ENCODE measurements at regions not wholly inside any gene's neighbourhood (a gene's known extent, or its start where the extent isn't known, plus 50 kb on each side); places are given as distances from the start of the nearest gene placed in this dataset.

DNA sequence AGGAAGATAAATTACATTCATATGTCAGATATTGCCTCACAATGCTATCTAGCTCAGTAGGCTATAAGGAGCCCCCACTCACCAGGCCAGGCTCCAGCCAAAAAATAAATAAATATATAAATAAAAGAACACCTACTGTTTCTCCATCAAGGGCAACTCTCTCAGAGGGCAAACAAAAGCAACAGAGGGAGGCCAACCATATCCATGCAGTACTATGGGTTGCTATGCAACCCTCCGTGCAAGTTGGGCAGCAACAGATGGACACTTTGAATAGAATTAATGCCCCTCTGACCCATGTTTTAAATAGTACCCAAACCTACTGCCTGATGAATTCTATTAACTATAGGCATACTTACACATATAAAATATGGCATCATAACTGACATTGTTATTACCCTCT lies 279.8 kb upstream of the EDNRB start:
- POLR2A ChIA-PET (ENCODE audit: unreplicated experiment): no interaction called here
- intact Hi-C loops (cut with micrococcal nuclease): no loop called here
- Histone ChIP-seq H3K27me3 (ENCODE audit: low read length) (peaks cover 6% of the 10 kb centered on the region; the same call in 1 of the 2 replicates), H3K9me2 (replicated peaks; ENCODE audit: low read length) (no peaks in the 10 kb centered on the region), H3K4me1 (ENCODE audit: insufficient read depth, low read length) (no peaks in the 10 kb centered on the region; the same call in 1 of the 2 replicates), H3K4me3 (ENCODE audit: low read length) (no peak overlapping the region), H3K79me2 (ENCODE audit: low read length) (no peaks in the 10 kb centered on the region), H2AFZ (ENCODE audit: low read length) (no peak overlapping the region), H3K27ac (ENCODE audit: low read length) (no peak overlapping the region), H3K9ac (ENCODE audit: low read length) (no peak overlapping the region), H3F3A (ENCODE audit: low read length, unreplicated experiment) (no peaks in the 10 kb centered on the region), H3K36me3 (ENCODE audit: low read depth, low read length) (no peaks in the 10 kb centered on the region), H3K9me3 (ENCODE audit: low read length) (no peaks in the 10 kb centered on the region), H4K20me1 (ENCODE audit: low read length) (no peaks in the 10 kb centered on the region), H3K4me2 (ENCODE audit: low read length) (no peak overlapping the region)
- no peak for TF ChIP-seq EZH2phosphoT487 (IDR thresholded peaks at IDR 0.05; ENCODE audit: borderline replicate concordance, low read length)
- TF ChIP-seq, protein P1, sequence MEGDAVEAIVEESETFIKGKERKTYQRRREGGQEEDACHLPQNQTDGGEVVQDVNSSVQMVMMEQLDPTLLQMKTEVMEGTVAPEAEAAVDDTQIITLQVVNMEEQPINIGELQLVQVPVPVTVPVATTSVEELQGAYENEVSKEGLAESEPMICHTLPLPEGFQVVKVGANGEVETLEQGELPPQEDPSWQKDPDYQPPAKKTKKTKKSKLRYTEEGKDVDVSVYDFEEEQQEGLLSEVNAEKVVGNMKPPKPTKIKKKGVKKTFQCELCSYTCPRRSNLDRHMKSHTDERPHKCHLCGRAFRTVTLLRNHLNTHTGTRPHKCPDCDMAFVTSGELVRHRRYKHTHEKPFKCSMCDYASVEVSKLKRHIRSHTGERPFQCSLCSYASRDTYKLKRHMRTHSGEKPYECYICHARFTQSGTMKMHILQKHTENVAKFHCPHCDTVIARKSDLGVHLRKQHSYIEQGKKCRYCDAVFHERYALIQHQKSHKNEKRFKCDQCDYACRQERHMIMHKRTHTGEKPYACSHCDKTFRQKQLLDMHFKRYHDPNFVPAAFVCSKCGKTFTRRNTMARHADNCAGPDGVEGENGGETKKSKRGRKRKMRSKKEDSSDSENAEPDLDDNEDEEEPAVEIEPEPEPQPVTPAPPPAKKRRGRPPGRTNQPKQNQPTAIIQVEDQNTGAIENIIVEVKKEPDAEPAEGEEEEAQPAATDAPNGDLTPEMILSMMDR (conservative IDR thresholded peaks at IDR 0.05; ENCODE audit: low read depth, low read length): no peak
- no TSS peak for BruUV-seq (replicated peaks)
- ATAC-seq: no peak
- CTCF ChIA-PET: no interaction called here
- no peak for DNase-seq

DNA sequence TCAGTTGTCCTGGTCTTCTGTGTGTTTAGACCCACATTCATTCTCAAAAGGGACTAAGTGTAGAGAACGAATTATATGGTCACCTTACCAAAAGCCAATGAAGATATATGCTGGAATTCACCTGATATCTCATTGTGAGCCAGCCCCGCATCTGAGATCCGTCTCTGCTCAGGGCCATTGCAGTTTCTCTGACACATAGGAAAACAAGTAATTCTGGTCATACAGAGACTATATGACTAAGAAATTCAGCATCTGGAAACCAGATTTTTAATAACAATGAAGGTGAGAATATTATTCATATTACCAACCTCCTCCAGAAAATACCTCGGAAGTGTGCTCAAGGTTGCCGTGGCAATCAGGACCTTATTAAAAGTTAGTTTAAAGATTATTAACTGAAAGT lies 278.6 kb upstream of the EDNRB start:
- no peaks in the 10 kb centered on the region; the same call in 1 of the 2 replicates for H3K4me1 ChIP-seq (ENCODE audit: insufficient read depth, low read length)
- H3K27ac ChIP-seq (ENCODE audit: low read length): no peak overlapping the region
- DNase-seq: peak; percentile 33
- no peaks in the 10 kb centered on the region for H4K20me1 ChIP-seq (ENCODE audit: low read length)
- TF ChIP-seq EZH2 (IDR thresholded peaks at IDR 0.05; ENCODE audit: low read length, unreplicated experiment) (no peak), EZH2phosphoT487 (IDR thresholded peaks at IDR 0.05; ENCODE audit: borderline replicate concordance, low read length) (no peak)
- TF ChIP-seq, protein P1 (conservative IDR thresholded peaks at IDR 0.05; ENCODE audit: low read depth, low read length): no peak
- H3K9me2 ChIP-seq (replicated peaks; ENCODE audit: low read length): no peaks in the 10 kb centered on the region
- BruUV-seq (replicated peaks): no TSS peak
- H3K79me2 ChIP-seq (ENCODE audit: low read length): no peaks in the 10 kb centered on the region
- ATAC-seq: no peak
- 0 out of 2 replicates have a peak, but pooled peaks cover 6% of the 10 kb centered on the region for H3K27me3 ChIP-seq (ENCODE audit: low read length)
- H3K9ac ChIP-seq (ENCODE audit: low read length): no peak overlapping the region
- H3K4me2 ChIP-seq (ENCODE audit: low read length): no peak overlapping the region
- no peaks in the 10 kb centered on the region for H3K36me3 ChIP-seq (ENCODE audit: low read depth, low read length)
- H3F3A ChIP-seq (ENCODE audit: low read length, unreplicated experiment): no peaks in the 10 kb centered on the region
- no peak overlapping the region for H3K4me3 ChIP-seq (ENCODE audit: low read length)
- no peak overlapping the region for H2AFZ ChIP-seq (ENCODE audit: low read length)
- ChIA-PET POLR2A (ENCODE audit: unreplicated experiment) (no interaction called here), CTCF (no interaction called here)
- intact Hi-C loops (cut with micrococcal nuclease): no loop called here
- H3K9me3 ChIP-seq (ENCODE audit: low read length): no peaks in the 10 kb centered on the region

DNA sequence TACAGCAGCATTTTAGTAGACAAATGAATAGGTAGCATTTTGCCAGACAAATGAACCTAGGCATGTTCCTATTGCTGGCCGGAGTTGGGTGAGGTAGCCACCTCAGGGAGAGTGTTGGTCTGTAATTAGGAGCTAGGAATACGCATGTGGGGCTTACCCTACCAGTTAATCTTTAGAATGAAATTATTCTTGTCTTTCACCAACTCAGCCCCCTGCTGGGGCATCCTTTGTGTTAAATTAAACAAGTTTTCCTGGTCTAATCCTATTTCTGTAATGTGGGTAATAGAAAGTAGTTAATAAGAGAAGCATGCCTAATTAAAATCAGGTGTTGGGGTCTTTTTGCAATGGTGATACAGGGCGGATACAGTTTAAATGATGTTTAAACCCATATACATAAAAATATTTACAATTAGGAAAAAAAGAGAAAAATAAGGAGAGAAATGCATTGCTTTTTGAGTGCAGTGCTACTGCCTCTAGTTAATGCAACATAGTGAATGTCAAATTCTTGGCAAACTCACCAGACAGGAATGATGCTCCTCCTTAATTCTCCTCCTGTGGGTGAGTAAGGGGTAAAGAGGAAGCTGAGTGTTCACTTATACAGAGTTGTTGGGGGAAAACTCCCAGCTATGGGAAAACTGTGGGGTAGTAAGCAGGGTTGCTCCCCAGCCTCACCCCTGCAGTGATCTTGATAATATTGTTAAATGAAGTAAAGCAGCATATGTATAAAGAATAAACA lies 276.4 kb upstream of the EDNRB start:
- H3K36me3 ChIP-seq (ENCODE audit: low read depth, low read length): no peaks in the 10 kb centered on the region
- H3K9me3 ChIP-seq (ENCODE audit: low read length): no peaks in the 10 kb centered on the region
- H3K4me2 ChIP-seq (ENCODE audit: low read length): no peak overlapping the region
- H3F3A ChIP-seq (ENCODE audit: low read length, unreplicated experiment): no peaks in the 10 kb centered on the region
- DNase-seq: peak; percentile 20
- no peaks in the 10 kb centered on the region for H4K20me1 ChIP-seq (ENCODE audit: low read length)
- ATAC-seq: no peak
- no TSS peak for BruUV-seq (replicated peaks)
- ChIA-PET CTCF (no interaction called here), POLR2A (ENCODE audit: unreplicated experiment) (no interaction called here)
- intact Hi-C loops (cut with micrococcal nuclease): no loop called here
- no peaks in the 10 kb centered on the region for H3K9me2 ChIP-seq (replicated peaks; ENCODE audit: low read length)
- no peaks in the 10 kb centered on the region for H3K27me3 ChIP-seq (ENCODE audit: low read length)
- H3K4me3 ChIP-seq (ENCODE audit: low read length): no peak overlapping the region
- H2AFZ ChIP-seq (ENCODE audit: low read length): no peak overlapping the region
- H3K4me1 ChIP-seq (ENCODE audit: insufficient read depth, low read length): no peaks in the 10 kb centered on the region; the same call in 1 of the 2 replicates
- TF ChIP-seq, protein P1 (conservative IDR thresholded peaks at IDR 0.05; ENCODE audit: low read depth, low read length): no peak
- TF ChIP-seq EZH2 (IDR thresholded peaks at IDR 0.05; ENCODE audit: low read length, unreplicated experiment): no peak
- TF ChIP-seq EZH2phosphoT487 (IDR thresholded peaks at IDR 0.05; ENCODE audit: borderline replicate concordance, low read length): no peak
- no peak overlapping the region for H3K27ac ChIP-seq (ENCODE audit: low read length)
- no peaks in the 10 kb centered on the region for H3K79me2 ChIP-seq (ENCODE audit: low read length)
- H3K9ac ChIP-seq (ENCODE audit: low read length): no peak overlapping the region
